Adipocyte (in vitro differentiated cells): ENCODE measurements at regions not wholly inside any gene's neighbourhood (a gene's known extent, or its start where the extent isn't known, plus 50 kb on each side); places are given as distances from the start of the nearest gene placed in this dataset.
"Not testable (repeated sequence)": the region's sequence is repeated elsewhere in the genome, so short reads cannot be mapped to it uniquely, and the experiment has no call there.

Experiments used
- DNase-seq: peaks from one replicate; pipeline ENCODE4 v3.0.0-alpha.2; 2015; ENCODE audit warnings: low read depth
- H3K27me3 ChIP-seq: replicated peaks from 2 replicates; pipeline ENCODE4 v1.7.0; 2013; ENCODE audit warnings: mild to moderate bottlenecking, low read length, moderate library complexity; ENCODE audit not compliant: control insufficient read depth, insufficient read depth
- H3K36me3 ChIP-seq: 2 replicates; pipeline ENCODE4 v1.7.0; 2013; ENCODE audit warnings: low read length, mild to moderate bottlenecking, moderate library complexity; ENCODE audit not compliant: control insufficient read depth, insufficient read depth, severe bottlenecking
- H3K4me1 ChIP-seq: 2 replicates; pipeline ENCODE4 v1.7.0; 2013; ENCODE audit warnings: mild to moderate bottlenecking, low read length, moderate library complexity; ENCODE audit not compliant: control insufficient read depth, insufficient read depth
- H3K4me3 ChIP-seq: 2 replicates; pipeline ENCODE4 v1.7.0; 2013; ENCODE audit warnings: mild to moderate bottlenecking, low read length, moderate library complexity
- H3K9ac ChIP-seq: 2 replicates; pipeline ENCODE4 v1.7.0; 2013; ENCODE audit warnings: mild to moderate bottlenecking, low read length, moderate library complexity
- H3K9me3 ChIP-seq: 2 replicates; pipeline ENCODE4 v1.7.0; 2013; ENCODE audit warnings: mild to moderate bottlenecking, low read length, moderate library complexity; ENCODE audit not compliant: control insufficient read depth

DNA sequence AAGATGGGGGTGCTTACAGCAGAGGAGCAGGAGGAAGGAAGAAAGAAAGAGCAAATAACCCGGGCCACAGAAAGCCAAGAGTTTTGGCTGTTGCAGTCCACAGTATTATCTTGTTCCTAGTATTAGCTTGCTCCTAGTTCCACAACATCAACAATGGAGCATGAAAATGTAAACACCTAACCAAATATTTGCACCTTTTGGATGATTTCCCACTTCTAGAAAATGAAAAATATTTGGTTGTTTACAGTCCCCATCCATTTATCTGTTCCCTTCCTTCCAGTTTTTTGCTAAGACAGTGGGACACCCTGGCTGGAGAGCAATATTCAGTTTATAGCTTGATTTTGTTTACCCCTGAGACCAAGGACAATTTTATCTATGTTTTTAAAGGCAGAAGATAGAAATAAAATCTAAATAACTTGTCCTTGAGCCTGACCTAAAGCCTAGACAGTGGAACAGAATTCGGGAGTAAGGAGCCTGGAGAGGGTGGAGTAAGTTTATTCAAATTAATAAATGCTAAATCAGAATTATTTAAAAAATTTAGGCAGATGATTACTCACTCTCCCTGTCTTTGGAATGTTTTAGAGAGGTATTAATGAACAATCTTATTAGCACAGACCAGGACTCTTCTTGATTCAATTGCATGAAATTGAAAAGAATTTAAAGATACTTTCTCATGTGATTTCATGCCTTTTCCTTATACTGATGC, 51.6 kb downstream of the RESF1 start:
- Histone ChIP-seq H3K9me3 (no peaks in the 10 kb centered on the region), H3K4me3 (no peak overlapping the region), H3K36me3 (no peaks in the 10 kb centered on the region), H3K27me3 (no peaks in the 10 kb centered on the region), H3K9ac (no peak overlapping the region), H3K4me1 (no peaks in the 10 kb centered on the region)
- DNase-seq = no peak

DNA sequence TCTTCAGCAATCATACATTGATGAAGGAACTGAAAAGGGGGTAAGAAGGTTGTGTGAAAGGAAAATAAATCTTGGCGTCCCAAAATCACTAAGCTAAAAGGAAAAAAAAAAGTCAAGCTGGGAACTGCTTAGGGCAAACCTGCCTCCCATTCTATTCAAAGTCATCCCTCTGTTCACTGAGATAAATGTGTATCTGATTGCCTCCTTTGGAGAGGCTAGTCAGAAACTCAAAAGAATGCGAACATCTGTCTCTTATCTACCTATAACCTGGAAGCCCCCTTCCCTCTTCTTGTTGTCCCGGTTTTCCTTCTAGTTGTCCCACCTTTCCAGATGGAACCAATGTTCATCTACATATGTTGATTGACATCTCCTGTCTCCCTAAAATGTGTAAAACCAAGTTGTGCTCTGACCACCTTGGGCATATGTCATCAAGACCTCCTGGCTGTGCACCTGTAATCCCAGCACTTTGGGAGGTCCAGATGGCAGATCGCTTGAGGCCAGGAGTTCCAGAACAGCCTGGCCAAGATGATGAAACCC, 53.1 kb downstream of the RESF1 start:
- no peak for DNase-seq

DNA sequence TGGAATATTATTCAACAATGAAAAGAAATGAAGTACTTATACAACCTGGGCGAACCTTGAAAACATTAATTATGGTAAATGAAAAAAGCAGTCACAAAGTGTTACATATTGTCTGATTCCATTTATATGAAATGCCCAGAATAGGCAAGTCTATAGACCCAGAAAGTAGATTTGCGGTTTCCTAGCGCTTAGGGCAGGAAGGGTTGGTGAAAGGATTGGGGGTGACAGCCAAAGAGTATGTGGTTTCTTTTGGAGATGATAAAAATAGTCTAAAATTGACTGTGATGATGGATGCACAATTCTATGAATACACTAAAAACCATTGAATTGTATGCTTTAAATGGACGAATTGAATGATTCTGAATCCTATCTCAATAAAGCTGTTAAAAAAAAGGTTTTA, 55.8 kb downstream of the RESF1 start:
- DNase-seq = no peak
- H3K36me3 ChIP-seq = no peaks in the 10 kb centered on the region
- H3K4me3 ChIP-seq = no peak overlapping the region
- H3K9me3 ChIP-seq = no peaks in the 10 kb centered on the region
- H3K27me3 ChIP-seq = no peaks in the 10 kb centered on the region
- H3K9ac ChIP-seq = no peak overlapping the region
- H3K4me1 ChIP-seq = no peaks in the 10 kb centered on the region

More for the DNA sequence above, 53.1 kb downstream of the RESF1 start:
- H3K27me3 ChIP-seq = no peaks in the 10 kb centered on the region
- H3K9ac ChIP-seq = no peak overlapping the region
- H3K9me3 ChIP-seq = no peaks in the 10 kb centered on the region
- no peaks in the 10 kb centered on the region for H3K4me1 ChIP-seq
- H3K36me3 ChIP-seq = no peaks in the 10 kb centered on the region
- H3K4me3 ChIP-seq = no peak overlapping the region

- no peak for DNase-seq
- Histone ChIP-seq H3K27me3 (no peaks in the 10 kb centered on the region), H3K4me1 (no peaks in the 10 kb centered on the region), H3K36me3 (no peaks in the 10 kb centered on the region), H3K4me3 (no peak overlapping the region), H3K9me3 (no peaks in the 10 kb centered on the region), H3K9ac (no peak overlapping the region)
Measured at GRCh38 chr12:32016680-32017482, 57.7 kb downstream of the RESF1 start.

- DNase-seq = no peak
- Histone ChIP-seq H3K9ac (no peak overlapping the region), H3K9me3 (no peaks in the 10 kb centered on the region), H3K27me3 (no peaks in the 10 kb centered on the region), H3K4me3 (no peak overlapping the region), H3K36me3 (no peaks in the 10 kb centered on the region), H3K4me1 (no peaks in the 10 kb centered on the region)
Measured at GRCh38 chr12:32021346-32021773, 62.1 kb downstream of the RESF1 start.

DNA sequence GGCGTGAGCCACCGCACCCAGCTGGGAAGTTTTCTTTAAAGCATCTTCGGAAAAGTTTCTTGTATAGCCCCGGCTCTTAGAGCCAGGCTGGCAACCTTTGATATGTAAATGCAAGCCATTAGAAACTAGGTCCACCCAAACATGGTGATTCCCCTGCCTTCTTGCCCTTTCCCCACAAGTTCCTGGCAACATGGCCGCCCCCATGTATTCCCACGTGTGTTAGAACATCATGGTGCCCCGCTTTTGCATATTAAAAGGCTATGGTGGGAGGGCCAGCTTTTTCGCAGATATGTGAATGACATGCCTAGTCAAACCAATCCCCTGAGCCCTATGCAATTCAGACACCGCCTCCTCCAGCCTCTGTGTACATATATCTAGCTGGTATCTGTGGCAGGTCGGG, 63.2 kb downstream of the RESF1 start:
- not testable (repeated sequence) for DNase-seq, H3K9me3 ChIP-seq, H3K27me3 ChIP-seq, H3K4me1 ChIP-seq, H3K4me3 ChIP-seq, H3K9ac ChIP-seq, H3K36me3 ChIP-seq

DNA sequence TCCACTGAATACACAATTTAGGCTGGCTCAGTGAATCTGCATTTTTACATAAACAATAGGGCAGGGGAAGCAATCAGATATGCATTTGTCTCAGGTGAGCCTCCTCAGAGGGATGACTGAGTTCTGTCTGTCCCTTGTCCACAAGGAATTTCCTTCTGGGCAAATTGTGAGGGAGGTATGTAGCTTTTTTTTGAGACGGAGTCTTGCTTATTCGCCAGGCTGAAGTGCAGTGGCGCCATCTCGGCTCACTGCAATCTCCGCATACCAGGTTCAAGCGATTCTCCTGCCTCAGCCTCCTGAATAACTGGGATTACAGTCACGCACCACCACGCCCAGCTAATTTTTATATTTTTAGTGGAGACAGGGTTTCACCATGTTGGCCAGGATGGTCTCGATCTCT, 64.6 kb downstream of the RESF1 start:
- H3K4me1 ChIP-seq, H3K36me3 ChIP-seq, DNase-seq, H3K9me3 ChIP-seq, H3K27me3 ChIP-seq, H3K9ac ChIP-seq, H3K4me3 ChIP-seq: not testable (repeated sequence)

- no peak overlapping the region for H3K4me3 ChIP-seq
- DNase-seq = no peak
- H3K27me3 ChIP-seq = no peaks in the 10 kb centered on the region
- H3K36me3 ChIP-seq = no peaks in the 10 kb centered on the region
- no peaks in the 10 kb centered on the region for H3K9me3 ChIP-seq
- H3K4me1 ChIP-seq = no peaks in the 10 kb centered on the region
- no peak overlapping the region for H3K9ac ChIP-seq
Measured at GRCh38 chr12:32024884-32025592, 65.8 kb downstream of the RESF1 start.

DNA sequence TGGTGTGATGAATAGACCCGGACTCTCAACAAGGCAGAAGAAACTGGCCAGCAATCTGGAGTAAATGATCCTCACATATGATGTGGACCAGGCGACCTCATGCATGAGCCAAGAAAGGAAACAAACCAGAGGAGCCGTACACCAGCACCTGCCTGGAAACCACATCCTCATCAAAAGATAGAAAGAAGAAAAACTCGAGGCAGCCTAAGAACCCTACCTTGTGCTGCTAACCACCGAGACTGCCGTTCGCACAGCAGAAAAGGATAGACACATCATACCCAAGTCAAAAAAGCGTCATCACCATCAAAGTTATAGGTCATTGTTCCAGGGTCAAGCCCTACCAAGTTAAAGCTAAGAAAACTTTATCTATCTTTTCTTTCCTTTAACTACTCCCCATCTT, 66.7 kb downstream of the RESF1 start:
- Histone ChIP-seq H3K36me3 (no peaks in the 10 kb centered on the region), H3K4me3 (no peak overlapping the region), H3K4me1 (no peaks in the 10 kb centered on the region), H3K9me3 (no peaks in the 10 kb centered on the region), H3K9ac (no peak overlapping the region), H3K27me3 (no peaks in the 10 kb centered on the region)
- no peak for DNase-seq

DNA sequence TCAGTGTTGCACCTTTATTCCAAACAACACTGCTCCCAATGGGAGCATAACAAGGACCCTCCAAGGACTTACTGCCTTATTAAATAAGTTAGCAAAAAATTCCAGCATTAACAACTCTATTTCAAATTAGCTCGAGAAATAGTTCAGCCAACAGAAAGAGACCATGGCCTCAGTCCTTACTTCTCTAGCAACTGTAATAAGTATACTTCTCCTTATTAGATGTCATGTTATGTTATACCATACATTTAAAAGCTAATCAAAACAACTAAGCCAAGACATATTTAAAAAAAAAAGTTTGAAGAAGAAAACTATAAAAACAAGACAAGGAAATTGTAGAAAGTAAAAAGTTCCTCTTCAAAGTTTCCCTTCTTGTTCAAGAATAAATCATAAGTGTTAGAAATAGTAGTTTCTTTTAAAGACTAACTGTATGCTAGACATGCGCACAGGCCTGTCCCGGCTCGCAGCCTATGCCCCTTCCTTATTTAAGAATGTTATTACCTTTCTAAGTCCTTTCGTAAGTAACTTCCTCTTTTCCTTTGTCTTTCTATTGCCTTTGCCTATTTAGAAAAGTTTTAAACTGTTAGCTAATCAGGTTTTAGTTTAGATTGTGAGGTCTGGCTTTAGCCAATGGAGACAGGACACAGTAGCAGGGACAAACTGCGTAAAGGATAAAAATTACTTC, 68.6 kb downstream of the RESF1 start:
- H3K36me3 ChIP-seq = no peaks in the 10 kb centered on the region
- H3K27me3 ChIP-seq = no peaks in the 10 kb centered on the region
- DNase-seq = no peak
- no peaks in the 10 kb centered on the region for H3K9me3 ChIP-seq
- H3K4me3 ChIP-seq = no peak overlapping the region
- no peak overlapping the region for H3K9ac ChIP-seq
- H3K4me1 ChIP-seq = no peaks in the 10 kb centered on the region

DNA sequence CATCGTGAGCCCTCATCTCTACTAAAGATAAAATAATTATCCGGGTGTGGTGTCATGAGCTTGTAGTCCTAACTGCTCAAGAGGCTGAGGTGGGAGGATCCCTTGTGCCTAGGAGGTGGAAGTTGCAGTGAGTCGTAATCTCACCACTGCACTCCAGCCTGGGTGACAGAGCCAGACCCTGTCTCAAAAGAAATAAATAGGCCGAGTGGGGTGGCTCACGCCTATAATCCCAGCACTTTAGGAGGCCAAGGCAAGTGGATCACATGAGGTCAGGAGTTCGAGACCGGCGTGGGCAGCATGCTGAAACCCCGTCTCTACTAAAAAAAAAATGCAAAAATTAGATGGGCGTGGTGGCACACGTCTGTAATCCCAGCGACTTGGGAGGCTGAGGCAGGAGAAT, 70.9 kb downstream of the RESF1 start:
- Histone ChIP-seq H3K9me3 (no peaks in the 10 kb centered on the region), H3K4me3 (no peak overlapping the region), H3K9ac (no peak overlapping the region), H3K27me3 (no peaks in the 10 kb centered on the region), H3K4me1 (no peaks in the 10 kb centered on the region), H3K36me3 (no peaks in the 10 kb centered on the region)
- no peak for DNase-seq
